Endothelial cell of umbilical vein (primary cell): ENCODE measurements at regions not wholly inside any gene's neighbourhood (a gene's known extent, or its start where the extent isn't known, plus 50 kb on each side); places are given as distances from the start of the nearest gene placed in this dataset.

Experiments
- BruUV-seq: library from RNA; stranded (reverse); fragments of 400-500 nt; replicated peaks from 2 replicates; lab custom pipeline; 2021; lab: Mats Ljungman, UMichigan
- CTCF ChIA-PET: fragments of 300-600, 350-600 bp; sonication (Branson Sonifier 250); formaldehyde crosslinking; loops from one replicate; lab custom pipeline; 2021; ENCODE audit warnings: antibody characterized with exemption, inconsistent platforms; lab: Charles Lee
- POLR2A ChIA-PET: fragments of 300-600, 350-600 bp; sonication (Branson Sonifier 250); formaldehyde crosslinking; loops from one replicate; lab custom pipeline; 2021; ENCODE audit warnings: antibody characterized with exemption, inconsistent platforms; lab: Charles Lee
- DNase-seq: peaks from one replicate; pipeline ENCODE4 v3.0.0-alpha.2; 2011; ENCODE audit warnings: low read depth, low spot score
- FAIRE-seq: peaks from 2 replicates; lab custom pipeline; 2011; peaks lifted over from hg19 to GRCh38; lab: Jason Lieb, UNC
- H2AFZ ChIP-seq: 2 replicates; pipeline ENCODE4 v1.6.0; 2012; ENCODE audit warnings: low read depth, low read length, control low read depth, inconsistent platforms
- H3K27ac ChIP-seq: 2 replicates; pipeline ENCODE4 v1.5.1; 2011; ENCODE audit warnings: low read depth, mild to moderate bottlenecking, control low read depth, low read length, moderate library complexity; ENCODE audit not compliant: insufficient read depth
- H3K27me3 ChIP-seq, 2 experiments: 2 replicates each; pipeline versions ENCODE4 v1.6.0 to v1.6.1; 2011; ENCODE audit warnings: low read length in 2 of 2, mixed read lengths in 1 of 2; ENCODE audit not compliant: control insufficient read depth in 2 of 2, insufficient read depth in 2 of 2
- H3K36me3 ChIP-seq, 2 experiments: 2 replicates in 1 of 2; 3 replicates in 1 of 2; pipeline ENCODE4 v1.5.1; 2011; ENCODE audit warnings: low read length in 2 of 2, mild to moderate bottlenecking in 1 of 2, moderate library complexity in 1 of 2; ENCODE audit not compliant: control insufficient read depth in 2 of 2, insufficient read depth in 2 of 2; ENCODE audit errors: extremely low read depth in 1 of 2
- H3K4me1 ChIP-seq: 3 replicates; pipeline ENCODE4 v1.5.1; 2011; ENCODE audit warnings: mild to moderate bottlenecking, low read length; ENCODE audit not compliant: control insufficient read depth, insufficient read depth; ENCODE audit errors: extremely low read depth
- H3K4me2 ChIP-seq: 2 replicates; pipeline ENCODE4 v1.6.1; 2011; ENCODE audit warnings: low read length, control low read depth, mixed read lengths; ENCODE audit not compliant: insufficient read depth
- H3K4me3 ChIP-seq, 3 experiments: fragments of 200-600 bp in 1 of 3; sonication (generic), shearing (Covaris generic) in 1 of 3; replicated peaks in 1 of 3; 2 replicates each; pipeline ENCODE4 v1.5.1; 2011 to 2016; ENCODE audit warnings: control low read depth in 3 of 3, low read length in 3 of 3, mild to moderate bottlenecking in 2 of 3, inconsistent platforms in 1 of 3, low read depth in 1 of 3, moderate library complexity in 1 of 3; ENCODE audit not compliant: insufficient read depth in 1 of 3
- H3K79me2 ChIP-seq: 2 replicates; pipeline ENCODE4 v1.6.0; 2012; ENCODE audit warnings: low read length, inconsistent platforms; ENCODE audit not compliant: control insufficient read depth, insufficient read depth
- H3K9ac ChIP-seq: replicated peaks from 2 replicates; pipeline ENCODE3; 2011; ENCODE audit warnings: low read length, control low read depth; ENCODE audit not compliant: insufficient read depth; ENCODE audit errors: extremely low read depth
- H3K9me1 ChIP-seq: replicated peaks from 3 replicates; pipeline ENCODE4 v1.6.0; 2011; ENCODE audit warnings: mild to moderate bottlenecking, low read length; ENCODE audit not compliant: control insufficient read depth, insufficient read depth; ENCODE audit errors: extremely low read depth
- H3K9me3 ChIP-seq: replicated peaks from 2 replicates; pipeline ENCODE4 v1.5.1; 2012; ENCODE audit warnings: low read length, inconsistent platforms; ENCODE audit not compliant: control insufficient read depth, insufficient read depth
- H4K20me1 ChIP-seq: replicated peaks from 2 replicates; pipeline ENCODE3; 2011; ENCODE audit warnings: mild to moderate bottlenecking, low read length; ENCODE audit not compliant: control insufficient read depth, insufficient read depth; ENCODE audit errors: extremely low read depth
- CTCF ChIP-seq, 2 donors: IDR thresholded peaks; 1 replicate in 1 of 2; 2 replicates in 1 of 2; pipeline ENCODE4 v1.5.1; 2011; ENCODE audit warnings: low read length in 2 of 2, mild to moderate bottlenecking in 2 of 2, moderate library complexity in 2 of 2, control low read depth in 1 of 2, inconsistent platforms in 1 of 2, low read depth in 1 of 2; ENCODE audit not compliant: insufficient read depth in 1 of 2; ENCODE audit errors: extremely low read depth in 1 of 2
- EZH2 ChIP-seq: IDR thresholded peaks from 2 replicates; pipeline ENCODE4 v1.6.1; 2012; ENCODE audit warnings: borderline replicate concordance, low read depth, mild to moderate bottlenecking, moderate library complexity, low read length, inconsistent platforms; ENCODE audit not compliant: severe bottlenecking
- FOS ChIP-seq: IDR thresholded peaks from 2 replicates; pipeline ENCODE4 v1.6.1; 2011; ENCODE audit warnings: mild to moderate bottlenecking, low read length, moderate library complexity, borderline replicate concordance; ENCODE audit not compliant: insufficient read depth
- GATA2 ChIP-seq: IDR thresholded peaks from 2 replicates; pipeline ENCODE4 v1.7.0; 2011; ENCODE audit warnings: low read depth, mild to moderate bottlenecking, moderate library complexity, mixed read lengths, low read length; ENCODE audit not compliant: insufficient read length, insufficient read depth
- JUN ChIP-seq: IDR thresholded peaks from 2 replicates; pipeline ENCODE4 v1.6.1; 2011; ENCODE audit warnings: borderline replicate concordance, low read depth; ENCODE audit not compliant: insufficient read length, insufficient read depth
- MAX ChIP-seq: IDR thresholded peaks from 2 replicates; pipeline ENCODE4 v1.6.1; 2011; ENCODE audit not compliant: insufficient read depth, insufficient read length
- MYC ChIP-seq: IDR thresholded peaks from one replicate; pipeline ENCODE4 v1.6.1; 2011; ENCODE audit warnings: mild to moderate bottlenecking, low read depth, low read length
- POLR2A ChIP-seq: IDR thresholded peaks from 2 replicates; pipeline ENCODE4 v1.6.1; 2012; ENCODE audit warnings: low read depth, mild to moderate bottlenecking, control low read depth, low read length
- POLR2AphosphoS5 ChIP-seq: IDR thresholded peaks from 2 replicates; pipeline ENCODE4 v1.6.1; 2012; ENCODE audit warnings: low read depth, mild to moderate bottlenecking, control low read depth, low read length, moderate library complexity; ENCODE audit not compliant: insufficient read depth
- dilution Hi-C: fragments of 300-500 bp; cut with MboI; formaldehyde crosslinking; loops from one replicate; pipeline ENCODE4 v1.15.0; 2019; ENCODE audit warnings: low sequenced_read_pairs; ENCODE audit not compliant: extremely low pct_ligation_motif_present
- intact Hi-C: fragments of 100-400 bp; cut with micrococcal nuclease; formaldehyde crosslinking; loops from one replicate; pipeline ENCODE4 v1.10.0; 2022

- no peaks in the 10 kb centered on the region for H4K20me1 ChIP-seq
- no peak overlapping the region for H3K4me3 ChIP-seq
- no peak for TF ChIP-seq MYC
- no peak for TF ChIP-seq MAX
- TF ChIP-seq POLR2AphosphoS5, result no peak
- no peak for TF ChIP-seq POLR2A
- no peak for TF ChIP-seq CTCF (IDR thresholded peaks at IDR 0.05; ENCODE audit: extremely low read depth in 1 of 2, insufficient read depth in 1 of 2, low read depth in 1 of 2, low read length in 2 of 2)
- no peak for TF ChIP-seq JUN
- TF ChIP-seq GATA2, result no peak
- no peak for TF ChIP-seq EZH2
- TF ChIP-seq FOS, result no peak
- ChIA-PET CTCF (interaction anchor here (1.1 kb wide), 1 partner anchor 122 kb away, joined by 3 read pairs; no protein-coding TSS in a partner anchor), POLR2A (no interaction called here)
- H3K9ac ChIP-seq, result no peak overlapping the region
- no TSS peak for BruUV-seq
- dilution Hi-C loops, result no loop called here
- H3K27me3 ChIP-seq, result no peaks in the 10 kb centered on the region
- intact Hi-C loops, result no loop called here
- no peak overlapping the region for H3K4me2 ChIP-seq
- DNase-seq, result no peak
- H3K79me2 ChIP-seq, result no peaks in the 10 kb centered on the region
- H3K9me3 ChIP-seq, result no peaks in the 10 kb centered on the region
- no peaks in the 10 kb centered on the region for H3K36me3 ChIP-seq
- H3K9me1 ChIP-seq, result no peaks in the 10 kb centered on the region
- no peak overlapping the region for H3K27ac ChIP-seq
- H3K4me1 ChIP-seq, result peaks cover 11% of the 10 kb centered on the region
- H2AFZ ChIP-seq, result no peak overlapping the region
- FAIRE-seq, result no peak
Observed at GRCh38 chr2:211128287-211128686, 571.9 kb downstream of the CPS1 start.
